Fibroblast of gingiva (primary cell): ENCODE measurements at regions not wholly inside any gene's neighbourhood (a gene's known extent, or its start where the extent isn't known, plus 50 kb on each side); places are given as distances from the start of the nearest gene placed in this dataset.
A peak's percentile ranks its signal among the peaks of the same experiment; 100 is the strongest.
"Not testable (repeated sequence)": the region's sequence is repeated elsewhere in the genome, so short reads cannot be mapped to it uniquely, and the experiment has no call there.

Experiments
- DNase-seq: peaks from one replicate; pipeline ENCODE4 v3.0.0-alpha.2; 2011; ENCODE audit warnings: low read depth

GRCh38 chr9:42656789-42657188, 473.3 kb downstream of the SPATA31A6 start:
- DNase-seq, result not testable (repeated sequence)

GRCh38 chr9:42657496-42657895, 474.0 kb downstream of the SPATA31A6 start:
- DNase-seq, result not testable (repeated sequence)

- not testable (repeated sequence) for DNase-seq
Observed at GRCh38 chr9:42697146-42697545, 513.7 kb downstream of the SPATA31A6 start.

GRCh38 chr9:42702890-42703289, 519.4 kb downstream of the SPATA31A6 start:
- not testable (repeated sequence) for DNase-seq

- not testable (repeated sequence) for DNase-seq
Observed at GRCh38 chr9:42724841-42725835, 541.7 kb downstream of the SPATA31A6 start.

GRCh38 chr9:42743030-42743814, 559.8 kb downstream of the SPATA31A6 start:
- peak; percentile 26 for DNase-seq

GRCh38 chr9:42757251-42757650, 573.8 kb downstream of the SPATA31A6 start:
- not testable (repeated sequence) for DNase-seq

- DNase-seq, result not testable (repeated sequence)
Observed at GRCh38 chr9:42759320-42759719, 575.9 kb downstream of the SPATA31A6 start.

- not testable (repeated sequence) for DNase-seq
Observed at GRCh38 chr9:42782201-42782600, 598.7 kb downstream of the SPATA31A6 start.

- not testable (repeated sequence) for DNase-seq
Observed at GRCh38 chr9:42792725-42793124, 609.3 kb downstream of the SPATA31A6 start.

- DNase-seq, result not testable (repeated sequence)
Observed at GRCh38 chr9:42798571-42798970, 615.1 kb downstream of the SPATA31A6 start.

- DNase-seq, result not testable (repeated sequence)
Observed at GRCh38 chr9:42802716-42803115, 619.3 kb downstream of the SPATA31A6 start.

GRCh38 chr9:42806674-42807073, 623.2 kb downstream of the SPATA31A6 start:
- not testable (repeated sequence) for DNase-seq

GRCh38 chr9:42821468-42821867, 638.0 kb downstream of the SPATA31A6 start:
- not testable (repeated sequence) for DNase-seq

GRCh38 chr9:42848156-42848555, 664.7 kb downstream of the SPATA31A6 start:
- DNase-seq, result not testable (repeated sequence)

GRCh38 chr9:42850896-42851693, 667.6 kb downstream of the SPATA31A6 start:
- not testable (repeated sequence) for DNase-seq

- DNase-seq, result not testable (repeated sequence)
Observed at GRCh38 chr9:42851701-42852100, 668.2 kb downstream of the SPATA31A6 start.

GRCh38 chr9:42852133-42852930, 668.9 kb downstream of the SPATA31A6 start:
- not testable (repeated sequence) for DNase-seq

- DNase-seq, result not testable (repeated sequence)
Observed at GRCh38 chr9:42860133-42860532, 676.7 kb downstream of the SPATA31A6 start.

GRCh38 chr9:42862465-42862864, 679.0 kb downstream of the SPATA31A6 start:
- DNase-seq, result not testable (repeated sequence)
